ENCODE measurements at regions not wholly inside any gene's neighbourhood (a gene's known extent, or its start where the extent isn't known, plus 50 kb on each side); places are given as distances from the start of the nearest gene placed in this dataset.

GRCh38 chr20:6245436-6245835 lies 122.6 kb upstream of the FERMT1 start:
- in situ Hi-C loops (cut with HindIII; ENCODE audit: low sequenced_read_pairs): no loop called here
- no peak overlapping the region for H3K4me3 ChIP-seq (ENCODE audit: low read depth, low read length)
- DNase-seq (ENCODE audit: low read depth, low spot score): no peak
- no peak for TF ChIP-seq CTCF (IDR thresholded peaks at IDR 0.05; ENCODE audit: low read depth, low read length)

GRCh38 chr20:6241591-6241990 lies 118.8 kb upstream of the FERMT1 start:
- in situ Hi-C loops (cut with HindIII; ENCODE audit: low sequenced_read_pairs): no loop called here
- no peak for DNase-seq (ENCODE audit: low read depth, low spot score)
- H3K4me3 ChIP-seq (ENCODE audit: low read depth, low read length): no peak overlapping the region
- TF ChIP-seq CTCF (IDR thresholded peaks at IDR 0.05; ENCODE audit: low read depth, low read length): no peak

- in situ Hi-C loops (cut with HindIII; ENCODE audit: low sequenced_read_pairs): no loop called here
- TF ChIP-seq CTCF (IDR thresholded peaks at IDR 0.05; ENCODE audit: low read depth, low read length): no peak
- no peak for DNase-seq (ENCODE audit: low read depth, low spot score)
- H3K4me3 ChIP-seq (ENCODE audit: low read depth, low read length): no peak overlapping the region
These were observed 117.2 kb upstream of the FERMT1 start for GRCh38 chr20:6240059-6240458.

DNA sequence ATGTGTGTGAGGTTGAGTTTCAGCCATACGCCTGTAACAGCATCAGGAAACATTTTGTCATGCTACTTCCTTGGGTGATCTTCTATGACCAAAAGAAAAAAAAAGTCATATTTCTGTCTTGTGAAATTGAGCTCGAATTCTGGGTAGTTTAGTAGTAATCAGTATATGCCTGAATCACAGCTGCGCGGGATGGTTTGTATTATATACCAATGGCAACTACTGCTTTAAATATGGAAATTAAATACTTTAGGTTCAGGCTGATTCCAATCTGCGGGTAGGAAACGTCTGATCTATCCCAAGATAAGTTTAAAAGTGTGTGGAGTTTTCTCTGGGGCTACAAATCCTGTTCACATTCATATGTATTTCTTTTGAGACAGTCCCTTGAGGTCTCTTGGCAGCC lies 115.6 kb upstream of the FERMT1 start:
- in situ Hi-C loops (cut with HindIII; ENCODE audit: low sequenced_read_pairs): no loop called here
- no peak overlapping the region for H3K4me3 ChIP-seq (ENCODE audit: low read depth, low read length)
- TF ChIP-seq CTCF (IDR thresholded peaks at IDR 0.05; ENCODE audit: low read depth, low read length): no peak
- no peak for DNase-seq (ENCODE audit: low read depth, low spot score)

GRCh38 chr20:6235510-6235909 lies 112.7 kb upstream of the FERMT1 start:
- in situ Hi-C loops (cut with HindIII; ENCODE audit: low sequenced_read_pairs): no loop called here
- no peak for DNase-seq (ENCODE audit: low read depth, low spot score)
- TF ChIP-seq CTCF (IDR thresholded peaks at IDR 0.05; ENCODE audit: low read depth, low read length): no peak
- no peak overlapping the region for H3K4me3 ChIP-seq (ENCODE audit: low read depth, low read length)

- no peak for DNase-seq (ENCODE audit: low read depth, low spot score)
- in situ Hi-C loops (cut with HindIII; ENCODE audit: low sequenced_read_pairs): no loop called here
- TF ChIP-seq CTCF (IDR thresholded peaks at IDR 0.05; ENCODE audit: low read depth, low read length): no peak
- H3K4me3 ChIP-seq (ENCODE audit: low read depth, low read length): no peak overlapping the region
These were observed 109.6 kb upstream of the FERMT1 start for GRCh38 chr20:6232436-6232835.

GRCh38 chr20:6231556-6231955 lies 108.7 kb upstream of the FERMT1 start:
- no peak overlapping the region for H3K4me3 ChIP-seq (ENCODE audit: low read depth, low read length)
- DNase-seq (ENCODE audit: low read depth, low spot score): peak; percentile 36
- TF ChIP-seq CTCF (IDR thresholded peaks at IDR 0.05; ENCODE audit: low read depth, low read length): no peak
- in situ Hi-C loops (cut with HindIII; ENCODE audit: low sequenced_read_pairs): no loop called here

All from astrocyte of the spinal cord (primary cell).